GM12878 (cell line): ENCODE measurements at regions not wholly inside any gene's neighbourhood (a gene's known extent, or its start where the extent isn't known, plus 50 kb on each side); places are given as distances from the start of the nearest gene placed in this dataset.

Experiments used
- SP1 ChIP-seq: IDR thresholded peaks from one replicate; pipeline ENCODE4 v1.6.1; 2011; ENCODE audit warnings: low read depth, low read length
- STAT3 ChIP-seq: IDR thresholded peaks from 2 replicates; pipeline ENCODE4 v1.6.1; 2011; ENCODE audit warnings: low read depth, low read length, improper control_type of control experiment
- TF ChIP-seq, protein P1 (sequence below): fragments of 450-650 bp; IDR thresholded peaks from 2 replicates; pipeline ENCODE4 v1.6.1; 2014; ENCODE audit warnings: mild to moderate bottlenecking
- TF ChIP-seq, protein P2 (sequence below): fragments of 450-650 bp; IDR thresholded peaks from 2 replicates; pipeline ENCODE4 v1.6.1; 2016; ENCODE audit warnings: mild to moderate bottlenecking, moderate library complexity, borderline replicate concordance

DNA sequence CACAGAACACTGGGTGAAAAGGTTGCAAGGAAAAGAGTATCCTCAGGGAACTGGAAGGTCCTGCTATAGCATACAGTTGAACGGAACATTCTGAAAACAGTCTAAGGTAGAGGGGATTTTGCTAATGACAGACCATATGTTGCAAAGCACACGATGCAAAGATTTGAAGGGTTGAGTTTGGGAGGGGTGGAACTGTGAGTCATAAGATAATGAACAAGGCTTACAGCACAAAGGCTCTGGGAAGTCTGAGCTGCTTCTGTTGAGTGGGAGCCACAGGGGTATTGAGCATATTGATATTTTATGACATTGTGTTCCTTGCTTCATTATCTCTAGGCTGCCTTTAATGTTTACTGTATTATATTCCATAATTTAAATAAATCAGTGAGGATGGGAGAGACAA is 104.9 kb downstream of the PLPPR4 start:
- TF ChIP-seq, protein P1, sequence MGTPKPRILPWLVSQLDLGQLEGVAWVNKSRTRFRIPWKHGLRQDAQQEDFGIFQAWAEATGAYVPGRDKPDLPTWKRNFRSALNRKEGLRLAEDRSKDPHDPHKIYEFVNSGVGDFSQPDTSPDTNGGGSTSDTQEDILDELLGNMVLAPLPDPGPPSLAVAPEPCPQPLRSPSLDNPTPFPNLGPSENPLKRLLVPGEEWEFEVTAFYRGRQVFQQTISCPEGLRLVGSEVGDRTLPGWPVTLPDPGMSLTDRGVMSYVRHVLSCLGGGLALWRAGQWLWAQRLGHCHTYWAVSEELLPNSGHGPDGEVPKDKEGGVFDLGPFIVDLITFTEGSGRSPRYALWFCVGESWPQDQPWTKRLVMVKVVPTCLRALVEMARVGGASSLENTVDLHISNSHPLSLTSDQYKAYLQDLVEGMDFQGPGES, result no peak
- TF ChIP-seq, protein P2, sequence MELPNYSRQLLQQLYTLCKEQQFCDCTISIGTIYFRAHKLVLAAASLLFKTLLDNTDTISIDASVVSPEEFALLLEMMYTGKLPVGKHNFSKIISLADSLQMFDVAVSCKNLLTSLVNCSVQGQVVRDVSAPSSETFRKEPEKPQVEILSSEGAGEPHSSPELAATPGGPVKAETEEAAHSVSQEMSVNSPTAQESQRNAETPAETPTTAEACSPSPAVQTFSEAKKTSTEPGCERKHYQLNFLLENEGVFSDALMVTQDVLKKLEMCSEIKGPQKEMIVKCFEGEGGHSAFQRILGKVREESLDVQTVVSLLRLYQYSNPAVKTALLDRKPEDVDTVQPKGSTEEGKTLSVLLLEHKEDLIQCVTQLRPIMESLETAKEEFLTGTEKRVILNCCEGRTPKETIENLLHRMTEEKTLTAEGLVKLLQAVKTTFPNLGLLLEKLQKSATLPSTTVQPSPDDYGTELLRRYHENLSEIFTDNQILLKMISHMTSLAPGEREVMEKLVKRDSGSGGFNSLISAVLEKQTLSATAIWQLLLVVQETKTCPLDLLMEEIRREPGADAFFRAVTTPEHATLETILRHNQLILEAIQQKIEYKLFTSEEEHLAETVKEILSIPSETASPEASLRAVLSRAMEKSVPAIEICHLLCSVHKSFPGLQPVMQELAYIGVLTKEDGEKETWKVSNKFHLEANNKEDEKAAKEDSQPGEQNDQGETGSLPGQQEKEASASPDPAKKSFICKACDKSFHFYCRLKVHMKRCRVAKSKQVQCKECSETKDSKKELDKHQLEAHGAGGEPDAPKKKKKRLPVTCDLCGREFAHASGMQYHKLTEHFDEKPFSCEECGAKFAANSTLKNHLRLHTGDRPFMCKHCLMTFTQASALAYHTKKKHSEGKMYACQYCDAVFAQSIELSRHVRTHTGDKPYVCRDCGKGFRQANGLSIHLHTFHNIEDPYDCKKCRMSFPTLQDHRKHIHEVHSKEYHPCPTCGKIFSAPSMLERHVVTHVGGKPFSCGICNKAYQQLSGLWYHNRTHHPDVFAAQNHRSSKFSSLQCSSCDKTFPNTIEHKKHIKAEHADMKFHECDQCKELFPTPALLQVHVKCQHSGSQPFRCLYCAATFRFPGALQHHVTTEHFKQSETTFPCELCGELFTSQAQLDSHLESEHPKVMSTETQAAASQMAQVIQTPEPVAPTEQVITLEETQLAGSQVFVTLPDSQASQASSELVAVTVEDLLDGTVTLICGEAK, result no peak
- no peak for TF ChIP-seq STAT3
- no peak for TF ChIP-seq SP1
